ENCODE measurements at regions not wholly inside any gene's neighbourhood (a gene's known extent, or its start where the extent isn't known, plus 50 kb on each side); places are given as distances from the start of the nearest gene placed in this dataset.

DNA sequence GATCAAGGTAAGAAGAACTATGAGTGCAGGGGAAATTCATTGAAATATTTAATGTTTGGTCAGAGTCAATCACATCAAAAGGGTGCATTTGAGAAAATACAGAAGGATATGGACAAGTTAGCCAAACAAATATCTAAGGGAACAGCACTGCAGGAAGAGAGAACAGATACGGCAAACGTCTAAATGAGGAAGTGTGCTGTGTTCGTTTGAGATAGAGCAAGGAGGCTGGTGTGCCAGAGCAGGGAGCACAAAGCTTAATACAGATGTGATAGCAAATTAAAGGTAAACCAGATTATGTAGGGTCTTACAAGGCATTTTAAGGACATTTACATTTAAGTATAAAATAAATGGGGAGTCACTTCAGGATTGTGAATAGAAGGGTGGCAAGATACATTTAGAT, 241.3 kb upstream of the ZNF804A start:
- TF ChIP-seq, protein P1, sequence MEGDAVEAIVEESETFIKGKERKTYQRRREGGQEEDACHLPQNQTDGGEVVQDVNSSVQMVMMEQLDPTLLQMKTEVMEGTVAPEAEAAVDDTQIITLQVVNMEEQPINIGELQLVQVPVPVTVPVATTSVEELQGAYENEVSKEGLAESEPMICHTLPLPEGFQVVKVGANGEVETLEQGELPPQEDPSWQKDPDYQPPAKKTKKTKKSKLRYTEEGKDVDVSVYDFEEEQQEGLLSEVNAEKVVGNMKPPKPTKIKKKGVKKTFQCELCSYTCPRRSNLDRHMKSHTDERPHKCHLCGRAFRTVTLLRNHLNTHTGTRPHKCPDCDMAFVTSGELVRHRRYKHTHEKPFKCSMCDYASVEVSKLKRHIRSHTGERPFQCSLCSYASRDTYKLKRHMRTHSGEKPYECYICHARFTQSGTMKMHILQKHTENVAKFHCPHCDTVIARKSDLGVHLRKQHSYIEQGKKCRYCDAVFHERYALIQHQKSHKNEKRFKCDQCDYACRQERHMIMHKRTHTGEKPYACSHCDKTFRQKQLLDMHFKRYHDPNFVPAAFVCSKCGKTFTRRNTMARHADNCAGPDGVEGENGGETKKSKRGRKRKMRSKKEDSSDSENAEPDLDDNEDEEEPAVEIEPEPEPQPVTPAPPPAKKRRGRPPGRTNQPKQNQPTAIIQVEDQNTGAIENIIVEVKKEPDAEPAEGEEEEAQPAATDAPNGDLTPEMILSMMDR (IDR thresholded peaks at IDR 0.05; ENCODE audit: low read depth, low read length, missing control alignments) = no peak
- H3K4me3 ChIP-seq (ENCODE audit: low read depth, low read length) = no peak overlapping the region
- no peak for DNase-seq (ENCODE audit: low read depth)

DNA sequence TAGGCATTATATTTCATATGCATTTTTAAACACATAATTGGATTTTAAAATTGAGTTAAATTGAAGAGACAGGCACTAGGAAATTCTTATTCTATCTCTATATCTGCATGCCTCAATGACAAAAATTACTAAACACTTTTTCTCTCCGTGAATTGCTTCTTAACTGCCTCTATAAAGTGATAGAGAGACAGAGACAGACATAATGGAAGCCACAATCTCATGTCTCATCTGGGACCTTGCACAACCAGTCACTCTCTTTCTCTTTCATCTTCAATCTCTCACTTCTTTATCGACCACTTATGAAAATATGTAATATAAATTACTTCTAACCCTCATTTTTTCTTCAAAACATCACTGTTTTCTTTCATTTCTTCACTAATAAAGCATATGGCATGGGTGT, 238.9 kb upstream of the ZNF804A start:
- TF ChIP-seq, protein P1 (IDR thresholded peaks at IDR 0.05; ENCODE audit: low read depth, low read length, missing control alignments) = no peak
- no peak overlapping the region for H3K4me3 ChIP-seq (ENCODE audit: low read depth, low read length)
- no peak for DNase-seq (ENCODE audit: low read depth)

DNA sequence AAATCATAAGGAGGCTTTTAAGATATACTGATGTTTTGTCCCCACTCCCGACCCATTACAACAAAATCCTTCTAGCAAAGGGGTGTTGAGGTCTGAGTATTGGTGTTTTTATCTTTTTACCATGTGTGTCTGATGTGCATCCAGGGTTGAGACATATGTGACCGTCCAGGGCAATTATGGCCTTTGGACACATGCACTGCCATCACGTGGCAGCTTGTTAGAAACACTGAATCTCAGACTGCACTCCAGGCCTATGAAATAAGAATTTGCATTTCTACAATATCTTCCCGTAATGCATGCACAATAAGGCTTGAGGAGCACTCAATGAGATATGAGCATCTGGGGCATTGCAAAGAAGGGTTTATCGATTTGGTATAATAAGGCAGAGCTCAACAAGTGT, 235.1 kb upstream of the ZNF804A start:
- H3K4me3 ChIP-seq (ENCODE audit: low read depth, low read length) = no peak overlapping the region
- no peak for DNase-seq (ENCODE audit: low read depth)
- TF ChIP-seq, protein P1 (IDR thresholded peaks at IDR 0.05; ENCODE audit: low read depth, low read length, missing control alignments) = no peak

DNA sequence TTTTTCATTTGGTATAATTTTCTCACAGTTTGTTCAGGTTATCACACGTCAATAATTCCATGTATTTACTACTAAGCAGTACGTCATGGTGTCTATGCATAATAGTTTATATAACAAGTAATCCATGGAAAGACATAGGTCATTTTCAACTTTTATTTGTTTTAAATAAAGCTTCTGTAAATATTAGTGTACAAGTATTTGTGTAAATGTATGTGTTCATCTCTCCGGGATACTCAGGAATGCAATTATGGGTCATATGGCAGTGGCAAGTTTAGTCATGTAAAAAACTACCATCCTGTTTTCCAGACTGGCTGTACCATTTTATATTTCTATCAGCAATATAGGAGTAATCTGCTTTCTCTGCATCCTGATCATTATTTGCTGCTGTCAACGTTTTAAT, 231.1 kb upstream of the ZNF804A start:
- DNase-seq (ENCODE audit: low read depth) = no peak
- no peak overlapping the region for H3K4me3 ChIP-seq (ENCODE audit: low read depth, low read length)
- TF ChIP-seq, protein P1 (IDR thresholded peaks at IDR 0.05; ENCODE audit: low read depth, low read length, missing control alignments) = no peak

DNA sequence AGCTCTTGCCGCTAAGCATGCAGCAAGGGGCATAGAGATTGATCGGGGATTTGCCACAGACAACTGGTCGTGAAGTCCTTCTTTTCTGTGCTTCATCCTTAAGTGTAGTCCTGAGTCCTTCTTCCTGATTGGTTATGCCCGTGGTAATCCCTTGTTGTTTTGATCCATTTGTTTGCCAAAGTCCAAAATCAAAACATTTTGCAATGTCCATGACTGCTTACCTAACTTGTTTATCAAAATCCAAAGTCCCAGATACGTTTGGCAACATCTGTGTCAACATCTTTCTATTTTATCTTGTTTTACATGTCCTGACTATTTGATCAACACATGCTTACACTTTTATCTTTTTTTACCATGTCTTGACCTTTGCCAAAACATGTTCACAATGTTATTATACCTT, 229.0 kb upstream of the ZNF804A start:
- no peak for DNase-seq (ENCODE audit: low read depth)
- no peak overlapping the region for H3K4me3 ChIP-seq (ENCODE audit: low read depth, low read length)
- TF ChIP-seq, protein P1 (IDR thresholded peaks at IDR 0.05; ENCODE audit: low read depth, low read length, missing control alignments) = no peak

DNA sequence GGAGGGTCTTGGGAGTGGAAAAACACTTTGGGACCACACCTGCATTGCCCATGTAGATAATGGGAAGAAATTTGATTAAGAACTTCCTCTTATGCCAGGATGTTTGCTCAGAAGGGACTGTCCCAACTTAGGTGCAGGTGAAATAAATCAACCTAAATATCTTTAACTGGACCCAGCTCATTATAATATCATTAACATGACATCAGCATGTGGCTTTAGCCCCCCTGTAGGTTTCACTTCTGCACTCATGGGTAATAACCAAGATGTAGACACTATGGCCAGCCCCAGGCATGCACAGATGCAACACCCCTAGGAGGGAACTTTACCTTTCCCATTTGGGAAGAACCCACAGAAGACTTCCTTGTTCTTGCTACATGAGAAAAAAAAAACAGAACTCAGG, 227.4 kb upstream of the ZNF804A start:
- TF ChIP-seq, protein P1 (IDR thresholded peaks at IDR 0.05; ENCODE audit: low read depth, low read length, missing control alignments) = no peak
- no peak overlapping the region for H3K4me3 ChIP-seq (ENCODE audit: low read depth, low read length)
- DNase-seq (ENCODE audit: low read depth) = no peak

DNA sequence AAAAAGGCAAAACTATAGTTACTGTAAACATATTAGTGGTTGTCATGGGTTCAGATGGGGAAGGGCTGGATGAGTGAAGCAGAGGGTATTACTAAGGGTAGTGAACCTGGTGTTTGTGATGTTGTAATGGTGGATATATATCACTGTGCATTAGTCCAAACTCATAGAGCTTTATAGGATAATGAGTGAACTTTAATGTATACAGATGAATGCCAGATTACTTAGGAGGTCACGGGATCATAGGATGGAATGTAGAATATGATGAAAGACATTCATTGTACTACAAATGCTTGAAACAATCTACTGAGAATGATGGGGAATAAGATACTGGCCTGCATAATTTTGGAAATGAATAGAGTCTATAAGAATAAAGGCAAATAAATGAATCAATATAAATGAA, 226.7 kb upstream of the ZNF804A start:
- TF ChIP-seq, protein P1 (IDR thresholded peaks at IDR 0.05; ENCODE audit: low read depth, low read length, missing control alignments) = no peak
- H3K4me3 ChIP-seq (ENCODE audit: low read depth, low read length) = no peak overlapping the region
- no peak for DNase-seq (ENCODE audit: low read depth)
